H9 (cell line): ENCODE measurements at regions not wholly inside any gene's neighbourhood (a gene's known extent, or its start where the extent isn't known, plus 50 kb on each side); places are given as distances from the start of the nearest gene placed in this dataset.

Experiments
- DNase-seq: peaks from one replicate; pipeline ENCODE4 v3.0.0-alpha.2; 2017
- H2AFZ ChIP-seq: one replicate; pipeline ENCODE4 v1.6.1; 2013; ENCODE audit warnings: mild to moderate bottlenecking, low read length, control low read depth, moderate library complexity
- H2AK5ac ChIP-seq: 2 replicates; pipeline ENCODE4 v1.6.1; 2013; ENCODE audit warnings: low read length, control low read depth, mixed read lengths; ENCODE audit not compliant: insufficient read length
- H2BK120ac ChIP-seq: one replicate; pipeline ENCODE4 v1.6.1; 2013; ENCODE audit warnings: low read depth, mild to moderate bottlenecking, low read length, control low read depth, inconsistent platforms; ENCODE audit not compliant: poor library complexity, severe bottlenecking
- H2BK12ac ChIP-seq: 2 replicates; pipeline ENCODE4 v1.6.1; 2013; ENCODE audit warnings: low read length, control low read depth, mixed read lengths, low read depth; ENCODE audit not compliant: insufficient read length
- H2BK15ac ChIP-seq: 2 replicates; pipeline ENCODE4 v1.6.1; 2013; ENCODE audit warnings: low read depth, low read length, control low read depth
- H2BK20ac ChIP-seq: one replicate; pipeline ENCODE4 v1.6.1; 2013; ENCODE audit warnings: low read depth, mild to moderate bottlenecking, low read length, control low read depth, inconsistent platforms; ENCODE audit not compliant: poor library complexity, severe bottlenecking
- H2BK5ac ChIP-seq: 2 replicates; pipeline ENCODE4 v1.6.1; 2013; ENCODE audit warnings: low read length, control low read depth, mixed read lengths; ENCODE audit not compliant: insufficient read length
- H3K14ac ChIP-seq: 2 replicates; pipeline ENCODE4 v1.6.1; 2013; ENCODE audit warnings: low read length, control low read depth; ENCODE audit not compliant: insufficient read depth
- H3K18ac ChIP-seq: 2 replicates; pipeline ENCODE4 v1.6.1; 2013; ENCODE audit warnings: low read depth, mild to moderate bottlenecking, mixed read lengths, low read length, control low read depth; ENCODE audit not compliant: insufficient read length
- H3K23ac ChIP-seq: 2 replicates; pipeline ENCODE4 v1.6.1; 2013; ENCODE audit warnings: low read length, control low read depth, mixed read lengths, low read depth; ENCODE audit not compliant: insufficient read length
- H3K23me2 ChIP-seq: 2 replicates; pipeline ENCODE4 v1.6.1; 2013; ENCODE audit warnings: low read depth, mild to moderate bottlenecking, mixed read lengths, low read length, control low read depth; ENCODE audit not compliant: insufficient read length, poor library complexity, severe bottlenecking
- H3K27ac ChIP-seq: 2 replicates; pipeline ENCODE4 v1.5.1; 2013; ENCODE audit warnings: low read length, control low read depth, mixed read lengths, low read depth; ENCODE audit not compliant: insufficient read length
- H3K27me3 ChIP-seq: 2 replicates; pipeline ENCODE4 v1.6.1; 2013; ENCODE audit warnings: low read length, control low read depth, inconsistent platforms; ENCODE audit not compliant: insufficient read depth
- H3K4ac ChIP-seq: 2 replicates; pipeline ENCODE4 v1.6.1; 2013; ENCODE audit warnings: low read depth, mild to moderate bottlenecking, control low read depth, inconsistent platforms, low read length, moderate library complexity
- H3K4me1 ChIP-seq: 2 replicates; pipeline ENCODE4 v1.6.1; 2013; ENCODE audit warnings: low read length, control low read depth, inconsistent platforms; ENCODE audit not compliant: insufficient read depth
- H3K4me2 ChIP-seq: 2 replicates; pipeline ENCODE4 v1.6.1; 2013; ENCODE audit warnings: low read length, control low read depth, mixed read lengths; ENCODE audit not compliant: insufficient read length, insufficient read depth
- H3K56ac ChIP-seq: 2 replicates; pipeline ENCODE4 v1.6.1; 2013; ENCODE audit warnings: low read depth, mild to moderate bottlenecking, mixed read lengths, low read length, control low read depth; ENCODE audit not compliant: insufficient read length
- H3K79me1 ChIP-seq: 2 replicates; pipeline ENCODE4 v1.6.1; 2013; ENCODE audit warnings: low read depth, mild to moderate bottlenecking, moderate library complexity, low read length, control low read depth, inconsistent platforms; ENCODE audit not compliant: insufficient read depth, poor library complexity, severe bottlenecking
- H3K79me2 ChIP-seq: 2 replicates; pipeline ENCODE4 v1.6.1; 2013; ENCODE audit warnings: low read length, control low read depth, inconsistent platforms; ENCODE audit not compliant: insufficient read depth
- H3K9ac ChIP-seq: 2 replicates; pipeline ENCODE4 v1.6.1; 2013; ENCODE audit warnings: low read length, control low read depth, mixed read lengths; ENCODE audit not compliant: insufficient read length; ENCODE audit errors: extremely low read depth
- H3K9me3 ChIP-seq: one replicate; pipeline ENCODE4 v1.6.1; 2013; ENCODE audit warnings: low read depth, low read length, inconsistent platforms; ENCODE audit not compliant: control insufficient read depth
- H3T11ph ChIP-seq: one replicate; pipeline ENCODE4 v1.6.1; 2013; ENCODE audit warnings: mild to moderate bottlenecking, low read length, control low read depth, inconsistent platforms
- H4K20me1 ChIP-seq: one replicate; pipeline ENCODE4 v1.6.1; 2013; ENCODE audit not compliant: control insufficient read depth, insufficient read length, insufficient read depth
- H4K5ac ChIP-seq: 2 replicates; pipeline ENCODE4 v1.6.1; 2013; ENCODE audit warnings: low read depth, mild to moderate bottlenecking, mixed read lengths, low read length, control low read depth; ENCODE audit not compliant: insufficient read length
- H4K8ac ChIP-seq: replicated peaks from 2 replicates; pipeline ENCODE4 v1.6.1; 2013; ENCODE audit warnings: low read length, control low read depth, mixed read lengths, low read depth; ENCODE audit not compliant: insufficient read length
- H4K91ac ChIP-seq: 2 replicates; pipeline ENCODE4 v1.6.1; 2013; ENCODE audit warnings: low read depth, mild to moderate bottlenecking, moderate library complexity, mixed read lengths, low read length, control low read depth; ENCODE audit not compliant: insufficient read length
- H3K27ac Mint-ChIP-seq, 3 experiments: 2 replicates in 2 of 3; 3 replicates in 1 of 3; pipeline ENCODE4 v1.8.0; 2020 to 2021; ENCODE audit warnings: mixed read lengths in 3 of 3, mild to moderate bottlenecking in 1 of 3, moderate library complexity in 1 of 3
- H3K27me3 Mint-ChIP-seq: 2 replicates; pipeline ENCODE4 v1.8.0; 2021; ENCODE audit warnings: low read depth, mild to moderate bottlenecking, moderate library complexity, mixed read lengths
- H3K36me3 Mint-ChIP-seq, 3 experiments: 2 replicates in 2 of 3; 3 replicates in 1 of 3; pipeline ENCODE4 v1.8.0; 2020 to 2021; ENCODE audit warnings: low read depth in 3 of 3, mixed read lengths in 3 of 3; ENCODE audit not compliant: insufficient read depth in 1 of 3
- H3K4me1 Mint-ChIP-seq, 2 experiments: 2 replicates each; pipeline ENCODE4 v1.8.0; 2020; ENCODE audit warnings: mixed read lengths in 2 of 2
- H3K4me3 Mint-ChIP-seq, 2 experiments: 2 replicates in 1 of 2; 3 replicates in 1 of 2; pipeline ENCODE4 v1.8.0; 2020 to 2021; ENCODE audit warnings: mild to moderate bottlenecking in 2 of 2, mixed read lengths in 2 of 2, moderate library complexity in 1 of 2
- H3K9me3 Mint-ChIP-seq, 2 experiments: 2 replicates in 1 of 2; 3 replicates in 1 of 2; pipeline ENCODE4 v1.8.0; 2020; ENCODE audit warnings: mild to moderate bottlenecking in 2 of 2, mixed read lengths in 2 of 2, moderate library complexity in 1 of 2
- WGBS: extraction: QIAGEN DNeasy Blood & Tissue Kit; methylation state at CpG from one replicate; pipeline ENCODE4 v1.1.7; 2013; ENCODE audit warnings: missing lambda C conversion rate, low lambda C conversion rate, mixed read lengths; ENCODE audit not compliant: insufficient read length; ENCODE audit errors: extremely low coverage; 5-methylcytosine and 5-hydroxymethylcytosine counted together
- TF ChIP-seq, protein P1 (sequence below): fragments of 200-600 bp; sonication (generic); conservative IDR thresholded peaks from 3 replicates; pipeline ENCODE4 v1.8.0; 2021; ENCODE audit warnings: antibody characterized with exemption, mild to moderate bottlenecking

DNA sequence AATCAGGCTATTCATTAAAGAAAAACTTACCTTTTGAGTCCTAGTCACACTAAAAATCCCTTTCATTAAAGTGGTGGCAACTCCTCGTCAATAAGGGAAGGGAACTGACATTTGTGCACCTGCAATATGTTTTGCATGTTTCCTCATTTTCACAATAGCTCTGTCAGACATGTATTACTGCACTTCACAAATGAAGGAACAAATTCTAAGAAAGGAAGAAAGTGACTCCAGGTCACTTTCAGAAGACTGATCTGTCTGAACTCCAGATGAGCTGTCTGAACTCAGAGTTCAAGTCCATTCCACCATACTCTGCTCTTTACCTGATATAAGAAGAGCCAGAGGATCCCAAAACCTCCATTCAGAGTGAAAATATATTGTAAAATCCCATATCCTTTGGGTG, 50.3 kb upstream of the GSAP start:
- no peaks in the 10 kb centered on the region for H3K4me1 ChIP-seq
- H3K4me2 ChIP-seq: no peak overlapping the region
- no peaks in the 10 kb centered on the region for H3K79me2 ChIP-seq
- H2BK5ac ChIP-seq: no peak overlapping the region
- H3K18ac ChIP-seq: no peak overlapping the region
- no peak overlapping the region for H2AFZ ChIP-seq
- no peaks in the 10 kb centered on the region for H3K79me1 ChIP-seq
- H3K27ac Mint-ChIP-seq: no peak overlapping the region
- H2BK20ac ChIP-seq: no peak overlapping the region
- H3K27me3 Mint-ChIP-seq: no peaks in the 10 kb centered on the region
- H2BK15ac ChIP-seq: no peak overlapping the region
- H4K5ac ChIP-seq: no peak overlapping the region
- H3K27me3 ChIP-seq: no peaks in the 10 kb centered on the region
- no peak overlapping the region for H3K9ac ChIP-seq
- H3K4me1 Mint-ChIP-seq: no peaks in the 10 kb centered on the region
- no peak overlapping the region for H2BK12ac ChIP-seq
- no peak overlapping the region for H3K23ac ChIP-seq
- no peak overlapping the region for H3K4me3 Mint-ChIP-seq
- H3K36me3 Mint-ChIP-seq: no peaks in the 10 kb centered on the region; a peak in 1 of 7 replicates
- H4K20me1 ChIP-seq: no peaks in the 10 kb centered on the region
- no peak overlapping the region for H3T11ph ChIP-seq
- no peaks in the 10 kb centered on the region for H3K23me2 ChIP-seq
- DNase-seq: no peak
- no peak overlapping the region for H3K14ac ChIP-seq
- no peaks in the 10 kb centered on the region for H3K9me3 ChIP-seq
- no peak overlapping the region for H3K27ac ChIP-seq
- WGBS: no CpG with 5 or more reads among the region's 1 CpG
- H3K9me3 Mint-ChIP-seq: peaks cover 8% of the 10 kb centered on the region in 2 experiments; a peak in 4 of 5 replicates
- no peak overlapping the region for H3K4ac ChIP-seq
- H2BK120ac ChIP-seq: no peak overlapping the region
- no peak overlapping the region for H4K91ac ChIP-seq
- TF ChIP-seq, protein P1, sequence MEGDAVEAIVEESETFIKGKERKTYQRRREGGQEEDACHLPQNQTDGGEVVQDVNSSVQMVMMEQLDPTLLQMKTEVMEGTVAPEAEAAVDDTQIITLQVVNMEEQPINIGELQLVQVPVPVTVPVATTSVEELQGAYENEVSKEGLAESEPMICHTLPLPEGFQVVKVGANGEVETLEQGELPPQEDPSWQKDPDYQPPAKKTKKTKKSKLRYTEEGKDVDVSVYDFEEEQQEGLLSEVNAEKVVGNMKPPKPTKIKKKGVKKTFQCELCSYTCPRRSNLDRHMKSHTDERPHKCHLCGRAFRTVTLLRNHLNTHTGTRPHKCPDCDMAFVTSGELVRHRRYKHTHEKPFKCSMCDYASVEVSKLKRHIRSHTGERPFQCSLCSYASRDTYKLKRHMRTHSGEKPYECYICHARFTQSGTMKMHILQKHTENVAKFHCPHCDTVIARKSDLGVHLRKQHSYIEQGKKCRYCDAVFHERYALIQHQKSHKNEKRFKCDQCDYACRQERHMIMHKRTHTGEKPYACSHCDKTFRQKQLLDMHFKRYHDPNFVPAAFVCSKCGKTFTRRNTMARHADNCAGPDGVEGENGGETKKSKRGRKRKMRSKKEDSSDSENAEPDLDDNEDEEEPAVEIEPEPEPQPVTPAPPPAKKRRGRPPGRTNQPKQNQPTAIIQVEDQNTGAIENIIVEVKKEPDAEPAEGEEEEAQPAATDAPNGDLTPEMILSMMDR: no peak
- no peak overlapping the region for H4K8ac ChIP-seq
- no peak overlapping the region for H2AK5ac ChIP-seq
- no peak overlapping the region for H3K56ac ChIP-seq
